ENCODE measurements at regions not wholly inside any gene's neighbourhood (a gene's known extent, or its start where the extent isn't known, plus 50 kb on each side); places are given as distances from the start of the nearest gene placed in this dataset.

DNA sequence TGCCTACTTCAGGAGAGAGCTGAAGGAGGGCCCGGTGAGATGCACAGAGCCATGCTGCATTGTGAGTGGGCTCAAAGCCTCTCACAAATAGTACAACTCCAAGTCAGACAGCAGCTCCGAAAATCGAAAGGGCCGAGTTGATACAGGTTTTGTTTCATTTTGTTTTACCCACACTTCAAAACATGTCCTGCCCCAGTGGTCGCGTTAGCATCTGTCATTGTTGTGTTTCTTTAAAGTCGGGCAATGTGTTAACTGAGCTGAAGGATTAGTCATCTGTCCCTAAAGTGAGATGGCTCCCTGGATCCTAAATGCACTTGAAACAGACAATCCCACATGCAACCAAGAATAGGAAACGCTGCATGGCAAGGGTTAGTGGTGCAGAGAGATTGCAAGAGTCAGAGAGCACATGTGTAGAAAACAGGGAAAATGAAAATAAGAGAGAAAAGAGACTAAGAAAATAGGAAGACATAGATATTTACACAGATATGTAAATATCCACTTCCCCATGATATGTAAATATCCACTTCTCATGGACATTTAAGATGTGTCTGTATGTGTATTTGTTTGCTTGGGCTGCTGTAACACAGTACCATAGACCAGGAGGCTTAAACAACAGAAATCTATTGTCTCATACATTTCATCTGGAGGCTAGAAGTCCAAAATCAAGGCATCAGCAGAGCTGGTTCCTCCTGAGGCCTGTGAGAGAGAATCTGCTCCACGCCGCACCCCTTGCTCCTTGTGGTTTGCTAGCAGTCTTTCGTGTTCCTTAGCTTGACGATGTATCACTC lies 131.4 kb upstream of the RAB4A start:
- TF ChIP-seq ARHGAP35 (CRISPR knock-in tag; IDR thresholded peaks at IDR 0.05; ENCODE audit: borderline replicate concordance), result no peak
- TF ChIP-seq BRCA1 (CRISPR knock-in tag; IDR thresholded peaks at IDR 0.05), result no peak
- TF ChIP-seq EZH2 (conservative IDR thresholded peaks at IDR 0.05; ENCODE audit: low read depth, low read length), result no peak
- TF ChIP-seq POLR2A (IDR thresholded peaks at IDR 0.05; ENCODE audit: insufficient read depth in 1 of 2, low read depth in 2 of 2, low read length in 2 of 2), result no peak
- no peak for TF ChIP-seq GABPA (IDR thresholded peaks at IDR 0.05; ENCODE audit: low read depth, low read length)
- no peak for TF ChIP-seq GABPA (CRISPR knock-in tag; IDR thresholded peaks at IDR 0.05; ENCODE audit: low read depth)

All from HepG2 (cell line).